Ectodermal cell (in vitro differentiated cells): ENCODE measurements at regions not wholly inside any gene's neighbourhood (a gene's known extent, or its start where the extent isn't known, plus 50 kb on each side); places are given as distances from the start of the nearest gene placed in this dataset.

Experiments
- H3K27ac ChIP-seq: 2 replicates; pipeline ENCODE4 v1.7.0; 2013; ENCODE audit warnings: mild to moderate bottlenecking, low read depth, low read length; ENCODE audit not compliant: insufficient read depth, poor library complexity, severe bottlenecking
- H3K27me3 ChIP-seq: 2 replicates; pipeline ENCODE4 v1.7.0; 2013; ENCODE audit warnings: mild to moderate bottlenecking, low read length; ENCODE audit not compliant: insufficient read depth, control insufficient read depth, poor library complexity, severe bottlenecking
- H3K36me3 ChIP-seq: one replicate; pipeline ENCODE4 v1.7.0; 2013; ENCODE audit warnings: low read length; ENCODE audit not compliant: control insufficient read depth, insufficient read depth
- H3K4me1 ChIP-seq: one replicate; pipeline ENCODE4 v1.7.0; 2013; ENCODE audit warnings: low read length; ENCODE audit not compliant: control insufficient read depth, insufficient read depth
- H3K4me3 ChIP-seq: 2 replicates; pipeline ENCODE4 v1.7.0; 2013; ENCODE audit warnings: low read depth, low read length, control low read depth; ENCODE audit not compliant: insufficient read depth
- H3K9me3 ChIP-seq: 2 replicates; pipeline ENCODE4 v1.7.0; 2013; ENCODE audit warnings: mild to moderate bottlenecking, low read length, moderate library complexity; ENCODE audit not compliant: control insufficient read depth
- WGBS, 2 experiments: methylation state at CpG; one replicate each; pipeline ENCODE4 v1.1.7; 2013; ENCODE audit warnings: missing lambda C conversion rate in 2 of 2; 5-methylcytosine and 5-hydroxymethylcytosine counted together

- Histone ChIP-seq H3K36me3 (no peaks in the 10 kb centered on the region), H3K27ac (no peak overlapping the region), H3K4me1 (no peaks in the 10 kb centered on the region), H3K4me3 (no peak overlapping the region), H3K9me3 (no peaks in the 10 kb centered on the region), H3K27me3 (no peaks in the 10 kb centered on the region)
- 94 to 96% methylated on average over 6 of the region's 6 CpGs for whole genome bisulfite sequencing, 2 experiments
Measured at GRCh38 chr2:8368463-8368862, 313.4 kb upstream of the ID2 start.

- Histone ChIP-seq H3K9me3 (no peaks in the 10 kb centered on the region), H3K36me3 (no peaks in the 10 kb centered on the region), H3K4me3 (no peak overlapping the region), H3K27me3 (no peaks in the 10 kb centered on the region), H3K4me1 (no peaks in the 10 kb centered on the region), H3K27ac (no peak overlapping the region)
- 90 to 92% methylated on average over 8 of the region's 8 CpGs for WGBS, 2 experiments
Measured at GRCh38 chr2:8369522-8369921, 312.3 kb upstream of the ID2 start.

DNA sequence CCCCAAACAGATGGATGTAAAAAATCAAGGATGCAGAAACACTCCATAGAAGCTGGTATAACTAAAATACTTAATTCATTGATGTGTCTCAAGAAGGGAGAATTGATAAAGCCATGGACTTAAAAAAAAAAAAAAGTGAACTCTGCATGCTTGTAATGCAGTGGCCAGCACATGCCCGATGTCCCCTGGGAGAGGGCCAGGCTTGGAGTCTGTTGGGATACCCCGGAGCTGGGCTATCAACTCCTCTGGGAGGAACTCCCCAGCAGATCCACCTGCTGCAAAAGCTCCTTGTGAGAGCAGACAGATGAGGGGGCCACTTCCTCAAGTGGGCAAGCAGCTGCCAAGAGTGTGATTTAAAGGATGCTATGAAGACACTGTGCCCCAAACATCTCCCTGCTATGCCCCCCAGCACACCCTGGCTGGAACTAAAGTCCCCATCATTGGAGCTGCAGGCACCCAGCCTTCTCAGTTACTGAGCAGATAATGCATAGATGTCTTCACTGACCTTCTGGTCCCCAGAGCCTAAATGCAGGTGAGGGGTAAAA, 311.5 kb upstream of the ID2 start:
- WGBS, 2 experiments: 46 to 50% methylated on average over 2 of the region's 2 CpGs
- no peaks in the 10 kb centered on the region for H3K9me3 ChIP-seq
- H3K4me1 ChIP-seq: no peaks in the 10 kb centered on the region
- no peaks in the 10 kb centered on the region for H3K36me3 ChIP-seq
- no peak overlapping the region for H3K27ac ChIP-seq
- no peak overlapping the region for H3K4me3 ChIP-seq
- H3K27me3 ChIP-seq: no peaks in the 10 kb centered on the region

GRCh38 chr2:8371653-8372052, 310.2 kb upstream of the ID2 start:
- Histone ChIP-seq H3K9me3 (no peaks in the 10 kb centered on the region), H3K36me3 (no peaks in the 10 kb centered on the region), H3K4me3 (no peak overlapping the region), H3K4me1 (no peaks in the 10 kb centered on the region), H3K27ac (no peak overlapping the region), H3K27me3 (no peaks in the 10 kb centered on the region)
- 95 to 100% methylated on average over 2 to 4 of the region's 4 CpGs for WGBS, 2 experiments

GRCh38 chr2:8374782-8375181, 307.1 kb upstream of the ID2 start:
- no peaks in the 10 kb centered on the region for H3K9me3 ChIP-seq
- H3K4me1 ChIP-seq: no peaks in the 10 kb centered on the region
- H3K4me3 ChIP-seq: no peak overlapping the region
- H3K36me3 ChIP-seq: no peaks in the 10 kb centered on the region
- H3K27me3 ChIP-seq: no peaks in the 10 kb centered on the region
- WGBS, 2 experiments: 96 to 97% methylated on average over 8 of the region's 9 CpGs
- no peak overlapping the region for H3K27ac ChIP-seq

DNA sequence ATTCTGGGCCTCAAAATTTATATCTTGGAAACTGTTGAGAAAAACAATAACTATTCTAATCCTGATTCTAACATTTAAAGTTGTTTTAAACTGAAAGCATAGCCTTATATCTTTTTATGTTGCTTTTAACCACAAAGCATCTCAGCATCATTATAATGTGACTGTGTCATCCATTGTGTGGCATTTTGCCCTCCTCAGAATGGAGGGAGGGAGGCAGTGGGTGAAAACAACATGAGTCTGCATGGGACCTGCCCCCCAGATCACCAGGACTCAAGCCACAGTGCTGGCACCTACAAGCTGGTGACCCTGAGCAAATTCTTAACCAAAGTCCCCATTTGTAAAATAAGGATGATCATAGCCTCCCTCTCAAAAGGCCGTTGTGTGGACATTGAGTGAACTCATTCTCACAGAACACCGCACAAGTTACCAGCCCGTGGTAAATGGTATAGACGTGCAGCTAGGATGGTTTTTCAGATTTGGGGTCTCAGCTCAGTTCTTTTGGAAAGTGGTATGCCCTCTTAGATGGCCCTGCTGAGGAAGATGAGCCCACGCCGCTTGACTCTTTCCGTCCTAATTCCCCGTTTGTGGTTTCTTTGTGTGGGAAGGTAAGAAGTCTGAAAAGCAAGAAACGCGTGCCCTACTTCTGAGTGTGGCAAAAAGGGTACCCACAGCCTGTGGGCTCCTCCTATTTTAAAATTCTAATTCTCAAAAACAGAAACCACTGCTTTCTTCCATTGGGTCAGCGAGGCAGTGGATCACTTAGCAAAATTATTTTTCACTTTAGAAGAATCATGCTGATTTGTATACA, 305.0 kb upstream of the ID2 start:
- no peaks in the 10 kb centered on the region for H3K4me1 ChIP-seq
- H3K9me3 ChIP-seq: no peaks in the 10 kb centered on the region
- no peak overlapping the region for H3K4me3 ChIP-seq
- no peaks in the 10 kb centered on the region for H3K36me3 ChIP-seq
- no peak overlapping the region for H3K27ac ChIP-seq
- WGBS, 2 experiments: 92 to 94% methylated on average over 10 to 11 of the region's 11 CpGs
- no peaks in the 10 kb centered on the region for H3K27me3 ChIP-seq

GRCh38 chr2:8378016-8378810, 303.6 kb upstream of the ID2 start:
- Histone ChIP-seq H3K4me3 (no peak overlapping the region), H3K9me3 (no peaks in the 10 kb centered on the region), H3K4me1 (no peaks in the 10 kb centered on the region), H3K27me3 (no peaks in the 10 kb centered on the region), H3K27ac (no peak overlapping the region), H3K36me3 (no peaks in the 10 kb centered on the region)
- 94% methylated on average over 8 of the region's 9 CpGs for WGBS, 2 experiments

DNA sequence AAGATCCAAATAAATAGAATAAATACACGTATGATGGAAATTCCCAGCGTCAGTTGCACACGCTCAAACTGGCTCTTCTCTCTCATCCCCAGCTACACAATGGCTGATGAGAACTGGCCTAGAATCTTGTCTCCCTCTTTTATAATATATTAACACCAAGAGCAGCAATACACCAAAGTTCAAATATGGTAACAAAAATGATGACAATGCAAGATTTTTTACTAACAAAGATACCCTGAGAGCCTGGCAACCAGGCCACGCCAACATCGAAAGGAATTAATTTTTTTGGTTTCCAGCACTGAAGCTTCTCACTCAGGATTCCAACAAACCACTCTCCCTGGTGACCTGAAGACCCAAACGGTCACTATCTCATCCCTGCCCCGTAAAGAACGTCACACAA, 302.7 kb upstream of the ID2 start:
- Histone ChIP-seq H3K27me3 (no peaks in the 10 kb centered on the region), H3K4me1 (no peaks in the 10 kb centered on the region)
- WGBS, 2 experiments: 95 to 96% methylated on average over 8 of the region's 8 CpGs

DNA sequence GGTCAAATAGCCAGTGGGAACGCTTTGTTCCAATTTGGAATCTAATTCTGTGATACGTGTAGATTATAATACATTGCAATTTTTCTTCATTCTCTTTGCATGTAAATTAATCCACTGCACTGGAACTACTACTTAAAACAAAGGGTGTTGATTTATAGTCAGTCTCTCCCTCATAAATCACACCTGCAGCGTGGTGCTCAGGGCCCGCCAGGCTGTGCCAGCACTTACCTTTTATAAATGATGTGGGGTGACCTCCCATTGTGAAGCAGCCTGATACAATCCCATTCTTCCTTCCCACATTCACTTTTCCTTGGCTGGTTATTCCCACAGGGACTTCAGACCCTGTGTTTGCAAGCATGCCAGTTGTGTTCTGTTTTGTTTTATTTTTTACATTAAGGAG, 302.3 kb upstream of the ID2 start:
- H3K27me3 ChIP-seq: no peaks in the 10 kb centered on the region
- H3K36me3 ChIP-seq: no peaks in the 10 kb centered on the region
- H3K4me3 ChIP-seq: no peak overlapping the region
- no peaks in the 10 kb centered on the region for H3K9me3 ChIP-seq
- H3K27ac ChIP-seq: no peak overlapping the region
- no peaks in the 10 kb centered on the region for H3K4me1 ChIP-seq
- WGBS, 2 experiments: 96 to 100% methylated on average over 3 to 4 of the region's 4 CpGs

More for the DNA sequence above, 302.7 kb upstream of the ID2 start:
- H3K9me3 ChIP-seq: no peaks in the 10 kb centered on the region
- H3K27ac ChIP-seq: no peak overlapping the region
- no peak overlapping the region for H3K4me3 ChIP-seq
- no peaks in the 10 kb centered on the region for H3K36me3 ChIP-seq

GRCh38 chr2:8380026-8380425, 301.8 kb upstream of the ID2 start:
- no peak overlapping the region for H3K27ac ChIP-seq
- no peak overlapping the region for H3K4me3 ChIP-seq
- no peaks in the 10 kb centered on the region for H3K4me1 ChIP-seq
- no peaks in the 10 kb centered on the region for H3K27me3 ChIP-seq
- H3K9me3 ChIP-seq: no peaks in the 10 kb centered on the region
- H3K36me3 ChIP-seq: no peaks in the 10 kb centered on the region
- WGBS, 2 experiments: 92 to 93% methylated on average over 6 of the region's 6 CpGs
